PC-3 (cell line): ENCODE measurements at regions not wholly inside any gene's neighbourhood (a gene's known extent, or its start where the extent isn't known, plus 50 kb on each side); places are given as distances from the start of the nearest gene placed in this dataset.

Experiments used
- ATAC-seq: fragments of 200-7000 bp; cut with Tn5 transposase; 2 replicates; pipeline ENCODE4 v1.9.1; 2020; ENCODE audit warnings: mild to moderate bottlenecking, moderate library complexity
- BruUV-seq: library from RNA; stranded (reverse); fragments of 400-500 nt; replicated peaks from 2 replicates; lab custom pipeline; 2021; lab: Mats Ljungman, UMichigan
- CTCF ChIA-PET: fragments of 300-600 bp; sonication (Branson Sonifier 250); formaldehyde crosslinking; loops from one replicate; lab custom pipeline; 2022; ENCODE audit warnings: antibody characterized with exemption; lab: Charles Lee
- POLR2A ChIA-PET: fragments of 300-600 bp; sonication (Branson Sonifier 250); formaldehyde crosslinking; loops from one replicate; lab custom pipeline; 2022; ENCODE audit warnings: antibody characterized with exemption; ENCODE audit not compliant: unreplicated experiment; lab: Charles Lee
- DNase-seq: peaks from one replicate; pipeline ENCODE4 v3.0.0-alpha.2; 2015
- H2AFZ ChIP-seq: fragments of 300-600 bp; sonication (generic); 2 replicates; pipeline ENCODE4 v1.6.0; 2016; ENCODE audit warnings: antibody characterized with exemption, low read length
- H3F3A ChIP-seq: fragments of 300-600 bp; sonication (generic); one replicate; pipeline ENCODE4 v1.6.0; 2017; ENCODE audit warnings: antibody characterized with exemption, low read length, control low read depth, mild to moderate bottlenecking; ENCODE audit not compliant: unreplicated experiment
- H3K27ac ChIP-seq: fragments of 300-600 bp; sonication (generic); 2 replicates; pipeline ENCODE4 v1.5.1; 2016; ENCODE audit warnings: mild to moderate bottlenecking, low read length
- H3K27me3 ChIP-seq: fragments of 300-600 bp; sonication (generic); 2 replicates; pipeline ENCODE4 v1.6.1; 2016; ENCODE audit warnings: low read length, mixed read lengths
- H3K36me3 ChIP-seq: fragments of 300-600 bp; sonication (generic); 2 replicates; pipeline ENCODE4 v1.6.1; 2016; ENCODE audit warnings: low read depth, mixed run types, low read length, mixed read lengths
- H3K4me1 ChIP-seq: fragments of 300-600 bp; sonication (generic); 2 replicates; pipeline ENCODE4 v1.5.1; 2016; ENCODE audit warnings: low read length; ENCODE audit not compliant: insufficient read depth
- H3K4me2 ChIP-seq: fragments of 300-600 bp; sonication (generic); 2 replicates; pipeline ENCODE4 v1.6.0; 2016; ENCODE audit warnings: low read length
- H3K4me3 ChIP-seq: fragments of 300-600 bp; sonication (generic); 2 replicates; pipeline ENCODE4 v1.5.1; 2016; ENCODE audit warnings: mild to moderate bottlenecking, low read length, mixed read lengths
- H3K79me2 ChIP-seq: fragments of 300-600 bp; sonication (generic); 2 replicates; pipeline ENCODE4 v1.6.1; 2017; ENCODE audit warnings: low read length, mixed read lengths
- H3K9ac ChIP-seq: fragments of 300-600 bp; sonication (generic); 2 replicates; pipeline ENCODE4 v1.6.0; 2016; ENCODE audit warnings: mild to moderate bottlenecking, low read length
- H3K9me2 ChIP-seq: fragments of 300-600 bp; sonication (generic); replicated peaks from 2 replicates; pipeline ENCODE4 v1.6.1; 2016; ENCODE audit warnings: mixed run types, low read length, mixed read lengths
- H3K9me3 ChIP-seq: fragments of 300-600 bp; sonication (generic); 2 replicates; pipeline ENCODE4 v1.6.1; 2016; ENCODE audit warnings: low read length, mixed read lengths
- H4K20me1 ChIP-seq: fragments of 300-600 bp; sonication (generic); 2 replicates; pipeline ENCODE4 v1.6.1; 2016; ENCODE audit warnings: low read length, mixed read lengths
- CTCF ChIP-seq: fragments of 300-600 bp; sonication (generic); conservative IDR thresholded peaks from 2 replicates; pipeline ENCODE4 v1.5.1; 2017; ENCODE audit warnings: antibody characterized with exemption, low read depth, mild to moderate bottlenecking, low read length
- EZH2 ChIP-seq: fragments of 300-600 bp; sonication (generic); IDR thresholded peaks from one replicate; pipeline ENCODE4 v1.6.1; 2017; ENCODE audit warnings: antibody characterized with exemption, mild to moderate bottlenecking, low read length; ENCODE audit not compliant: unreplicated experiment
- EZH2phosphoT487 ChIP-seq: fragments of 300-600 bp; sonication (generic); IDR thresholded peaks from 2 replicates; pipeline ENCODE4 v1.6.1; 2018; ENCODE audit warnings: mild to moderate bottlenecking, antibody characterized with exemption, low read length, borderline replicate concordance
- intact Hi-C: fragments of 100-400 bp; cut with micrococcal nuclease; formaldehyde crosslinking; loops from 2 replicates; pipeline ENCODE4 v1.9.0; 2023

- H2AFZ ChIP-seq = no peak overlapping the region
- TF ChIP-seq EZH2phosphoT487 (no peak), CTCF (no peak), EZH2 (no peak)
- no peaks in the 10 kb centered on the region for H4K20me1 ChIP-seq
- H3K9me3 ChIP-seq = no peaks in the 10 kb centered on the region
- ATAC-seq (peak; percentile 56), DNase-seq (peak; percentile 79)
- peaks cover 21% of the 10 kb centered on the region for H3K4me1 ChIP-seq
- intact Hi-C loops = loop anchor here (5.0 kb wide), 1 partner anchor 35 kb away; no protein-coding TSS in a partner anchor
- no peaks in the 10 kb centered on the region for H3K79me2 ChIP-seq
- no peaks in the 10 kb centered on the region for H3K9me2 ChIP-seq
- no peaks in the 10 kb centered on the region for H3K27me3 ChIP-seq
- CTCF ChIA-PET = no interaction called here
- no TSS peak for BruUV-seq
- peaks cover 6% of the 10 kb centered on the region for H3F3A ChIP-seq
- H3K9ac ChIP-seq = 0 out of 2 replicates have a peak overlapping the region, but pooled peaks have one; percentile 44
- peak overlapping the region; percentile 86 for H3K27ac ChIP-seq
- no peak overlapping the region for H3K4me3 ChIP-seq
- no peaks in the 10 kb centered on the region for H3K36me3 ChIP-seq
- H3K4me2 ChIP-seq = peak overlapping the region; percentile 52
- POLR2A ChIA-PET = no interaction called here
These were observed 989.6 kb upstream of the ARRDC3 start for GRCh38 chr5:92372766-92373165.

GRCh38 chr5:92371889-92372235 lies 988.7 kb upstream of the ARRDC3 start:
- POLR2A ChIA-PET = no interaction called here
- H3F3A ChIP-seq = peaks cover 6% of the 10 kb centered on the region
- no peak overlapping the region for H3K9ac ChIP-seq
- peaks cover 21% of the 10 kb centered on the region for H3K4me1 ChIP-seq
- DNase-seq (peak; percentile 76), ATAC-seq (peak; percentile 98)
- H3K9me2 ChIP-seq = no peaks in the 10 kb centered on the region
- H3K4me3 ChIP-seq = no peak overlapping the region
- CTCF ChIA-PET = no interaction called here
- no peaks in the 10 kb centered on the region for H4K20me1 ChIP-seq
- no TSS peak for BruUV-seq
- H2AFZ ChIP-seq = peak overlapping the region; percentile 39
- H3K4me2 ChIP-seq = peak overlapping the region; percentile 52
- no peaks in the 10 kb centered on the region for H3K79me2 ChIP-seq
- no peaks in the 10 kb centered on the region for H3K9me3 ChIP-seq
- no peaks in the 10 kb centered on the region for H3K36me3 ChIP-seq
- no peaks in the 10 kb centered on the region for H3K27me3 ChIP-seq
- peak overlapping the region; percentile 86 for H3K27ac ChIP-seq
- intact Hi-C loops = loop anchor here (5.0 kb wide), 1 partner anchor 35 kb away; no protein-coding TSS in a partner anchor
- TF ChIP-seq EZH2phosphoT487 (no peak), CTCF (no peak), EZH2 (no peak)

- Histone ChIP-seq H3K36me3 (no peaks in the 10 kb centered on the region), H2AFZ (peak overlapping the region; percentile 39), H3K4me3 (no peak overlapping the region), H3F3A (peaks cover 6% of the 10 kb centered on the region), H3K27me3 (no peaks in the 10 kb centered on the region), H3K9ac (no peak overlapping the region), H3K9me2 (no peaks in the 10 kb centered on the region), H3K4me1 (peaks cover 21% of the 10 kb centered on the region), H3K79me2 (no peaks in the 10 kb centered on the region), H3K9me3 (no peaks in the 10 kb centered on the region), H3K27ac (peak overlapping the region; percentile 86), H4K20me1 (no peaks in the 10 kb centered on the region), H3K4me2 (peak overlapping the region; percentile 48)
- ATAC-seq = peak; percentile 25
- intact Hi-C loops = loop anchor here (5.0 kb wide), 1 partner anchor 34 kb away; no protein-coding TSS in a partner anchor
- no TSS peak for BruUV-seq
- DNase-seq = no peak
- CTCF ChIA-PET = no interaction called here
- POLR2A ChIA-PET = no interaction called here
- TF ChIP-seq CTCF (no peak), EZH2phosphoT487 (no peak), EZH2 (no peak)
These were observed 988.2 kb upstream of the ARRDC3 start for GRCh38 chr5:92371171-92371888.
